Hematopoietic multipotent progenitor cell treated with erythropoietin and hydrocortisone succinate and interleukin-3 and kit ligand, for 6 days (in vitro differentiated cells): ENCODE measurements at regions not wholly inside any gene's neighbourhood (a gene's known extent, or its start where the extent isn't known, plus 50 kb on each side); places are given as distances from the start of the nearest gene placed in this dataset.
A peak's percentile ranks its signal among the peaks of the same experiment; 100 is the strongest.
"Not testable (repeated sequence)": the region's sequence is repeated elsewhere in the genome, so short reads cannot be mapped to it uniquely, and the experiment has no call there.

Source experiments
- DNase-seq: peaks from one replicate; pipeline ENCODE4 v3.0.0-alpha.2; 2015

- not testable (repeated sequence) for DNase-seq
Measured at GRCh38 chr12:31162896-31163560, 89.4 kb downstream of the DDX11 start.

DNA sequence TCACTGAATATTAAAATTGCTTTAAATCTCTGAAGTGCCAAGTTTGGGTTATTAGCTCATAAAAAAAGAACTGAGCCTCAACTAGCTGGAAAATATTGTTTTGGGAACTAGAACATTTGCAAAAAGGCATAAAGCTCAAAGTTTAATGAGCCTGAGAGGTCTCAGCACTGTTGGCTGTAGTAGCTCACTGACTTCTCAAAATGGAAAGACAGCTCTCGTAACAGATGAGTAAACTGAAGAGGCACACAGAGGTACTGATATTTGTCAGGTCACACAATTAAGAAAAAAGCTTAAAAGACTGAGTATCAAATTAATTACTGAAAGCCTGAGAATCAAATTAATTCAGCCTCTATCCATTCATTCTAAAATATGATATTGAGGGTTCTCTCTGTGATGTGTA is 100.6 kb downstream of the DDX11 start:
- DNase-seq = not testable (repeated sequence)

GRCh38 chr12:31177514-31177913 is 103.9 kb downstream of the DDX11 start:
- DNase-seq = not testable (repeated sequence)

DNA sequence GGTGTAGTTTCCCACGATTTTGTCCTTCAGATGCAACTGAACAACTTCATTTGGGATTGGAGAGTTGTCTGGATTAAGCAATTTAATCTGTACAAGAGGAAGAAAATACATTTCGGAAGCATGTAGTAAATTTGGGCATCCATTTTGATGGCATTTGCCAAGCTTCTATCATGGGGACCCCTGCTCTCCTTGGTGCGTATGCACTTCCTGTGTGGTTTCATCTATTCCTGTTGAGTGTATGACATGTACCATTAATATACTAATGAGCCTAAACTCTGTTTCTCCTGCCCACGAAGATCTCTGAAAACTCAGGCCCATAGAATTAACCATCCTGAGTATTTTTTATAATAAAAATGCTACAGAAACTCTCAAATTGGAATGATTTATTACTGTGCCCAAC is 105.2 kb downstream of the DDX11 start:
- not testable (repeated sequence) for DNase-seq

DNA sequence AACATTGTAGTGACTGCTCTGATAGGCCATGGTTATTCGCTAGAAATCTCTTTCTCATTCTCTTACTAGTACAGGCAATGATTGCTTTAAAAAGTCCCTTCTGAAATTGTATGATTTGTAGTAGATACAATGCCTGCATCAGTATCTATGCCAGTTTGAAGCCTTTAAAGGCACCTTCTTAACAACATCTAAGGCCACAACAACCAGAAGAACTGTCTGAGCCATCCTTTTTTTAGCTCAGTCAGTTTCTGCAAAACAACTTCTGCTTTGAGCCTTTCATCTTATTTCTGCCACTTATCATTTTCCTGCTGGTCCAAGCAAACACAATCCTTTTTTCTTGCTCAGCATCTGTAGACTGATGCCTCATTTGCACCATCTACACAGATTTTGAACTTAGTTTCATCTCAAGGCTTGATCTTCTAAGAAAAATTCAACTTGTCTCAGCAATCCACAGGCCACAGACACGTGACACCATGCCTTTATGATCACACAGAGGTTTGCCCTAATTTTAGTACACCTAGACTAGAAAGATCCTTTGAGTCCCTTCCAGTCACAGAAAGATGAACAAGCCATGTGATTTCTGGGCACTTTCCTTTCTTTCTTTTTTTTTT is 106.1 kb downstream of the DDX11 start:
- DNase-seq = not testable (repeated sequence)

DNA sequence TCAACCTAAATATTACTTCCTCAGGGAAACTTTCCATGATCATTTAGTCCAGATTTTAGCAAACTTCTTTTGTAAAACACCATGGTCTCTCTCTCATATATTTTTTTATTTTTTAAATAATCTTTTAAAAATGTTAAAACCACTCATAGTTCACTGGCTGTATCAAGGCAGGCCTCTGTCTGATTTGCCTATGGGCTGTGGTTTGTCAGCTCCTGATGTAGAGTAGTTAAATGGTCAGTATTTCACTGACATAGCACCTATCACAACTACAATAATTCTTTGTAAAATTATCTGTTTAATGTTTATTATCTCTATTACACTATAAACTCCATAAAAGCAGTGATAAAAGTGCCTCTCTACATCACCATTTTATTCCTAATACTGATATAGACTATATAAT is 108.9 kb downstream of the DDX11 start:
- DNase-seq = not testable (repeated sequence)

- DNase-seq = not testable (repeated sequence)
Measured at GRCh38 chr12:31183107-31183506, 109.4 kb downstream of the DDX11 start.

- DNase-seq = not testable (repeated sequence)
Measured at GRCh38 chr12:31183899-31184298, 110.2 kb downstream of the DDX11 start.

- not testable (repeated sequence) for DNase-seq
Measured at GRCh38 chr12:31184667-31185066, 111.0 kb downstream of the DDX11 start.

DNA sequence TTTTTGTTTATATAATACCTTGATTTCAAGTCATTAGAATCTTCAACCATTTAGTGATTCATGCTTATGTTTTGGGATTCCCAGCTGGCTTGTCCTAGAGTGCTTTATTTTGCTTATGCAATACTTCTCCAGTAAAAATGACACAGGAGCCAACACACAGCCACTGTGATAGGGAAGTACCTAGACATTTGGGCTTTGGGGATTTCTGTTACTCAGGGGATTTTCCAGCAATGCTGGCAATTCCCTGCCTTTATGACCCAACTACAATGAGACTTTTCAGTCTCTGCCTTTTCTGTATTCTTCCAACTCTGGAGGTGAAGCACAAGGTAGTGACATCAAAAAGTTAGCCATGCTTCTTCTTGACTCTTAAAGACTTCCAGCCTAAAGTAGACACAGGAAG is 119.0 kb downstream of the DDX11 start:
- not testable (repeated sequence) for DNase-seq

DNA sequence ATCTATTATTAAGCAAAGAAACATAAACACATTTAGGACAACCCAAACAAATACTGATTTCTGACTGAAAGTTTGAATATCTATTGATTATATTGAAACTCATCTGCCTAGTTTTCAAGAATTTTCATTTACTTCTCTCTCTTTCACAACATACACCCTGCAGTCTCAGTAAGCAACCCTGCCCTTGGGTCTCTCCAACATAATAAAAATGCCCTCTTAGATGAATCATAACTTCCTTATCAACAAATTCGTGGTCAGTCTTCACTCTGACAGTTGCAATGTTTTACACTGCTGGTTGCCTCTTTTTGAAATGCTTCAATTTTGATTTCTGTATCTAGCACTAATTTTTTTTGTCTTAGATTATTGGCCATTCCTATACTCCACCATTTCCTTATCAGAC is 122.0 kb downstream of the DDX11 start:
- peak; percentile 11 for DNase-seq

DNA sequence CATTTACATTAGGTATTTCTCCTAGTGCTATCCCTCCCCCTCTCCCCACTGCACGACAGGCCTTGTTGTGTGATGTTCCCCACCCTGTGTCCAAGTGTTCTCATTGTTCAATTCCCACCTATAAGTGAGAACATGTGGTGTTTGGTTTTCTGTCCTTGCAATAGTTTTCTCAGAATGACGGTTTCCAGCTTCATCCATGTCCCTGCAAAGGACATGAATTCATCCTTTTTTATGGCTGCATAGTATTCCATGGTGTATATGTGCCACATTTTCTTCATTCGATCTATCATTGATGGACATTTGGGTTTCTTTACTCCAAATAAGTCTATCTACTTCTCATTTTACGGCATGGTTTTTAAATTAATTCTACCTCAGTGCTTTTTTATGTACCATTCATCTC is 125.8 kb downstream of the DDX11 start:
- not testable (repeated sequence) for DNase-seq

DNA sequence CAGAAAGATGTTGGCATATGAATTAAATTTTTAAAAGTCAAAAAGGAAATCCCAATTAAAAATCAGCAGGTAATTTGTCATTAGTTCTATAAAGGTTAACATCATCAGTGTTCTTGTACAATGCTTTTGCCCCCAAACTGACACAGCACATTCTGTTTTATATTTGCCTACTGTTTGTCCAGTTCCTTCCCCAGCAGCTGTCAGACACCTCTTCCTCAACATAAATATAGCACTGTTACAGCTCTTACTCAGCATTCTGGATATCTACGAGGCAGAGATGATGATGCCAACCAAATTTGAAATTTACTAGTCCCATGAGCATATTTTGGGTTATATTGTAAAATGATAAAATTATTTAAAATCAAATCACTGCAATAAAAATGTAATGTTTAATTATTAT is 124.6 kb downstream of the SINHCAF start:
- no peak for DNase-seq

DNA sequence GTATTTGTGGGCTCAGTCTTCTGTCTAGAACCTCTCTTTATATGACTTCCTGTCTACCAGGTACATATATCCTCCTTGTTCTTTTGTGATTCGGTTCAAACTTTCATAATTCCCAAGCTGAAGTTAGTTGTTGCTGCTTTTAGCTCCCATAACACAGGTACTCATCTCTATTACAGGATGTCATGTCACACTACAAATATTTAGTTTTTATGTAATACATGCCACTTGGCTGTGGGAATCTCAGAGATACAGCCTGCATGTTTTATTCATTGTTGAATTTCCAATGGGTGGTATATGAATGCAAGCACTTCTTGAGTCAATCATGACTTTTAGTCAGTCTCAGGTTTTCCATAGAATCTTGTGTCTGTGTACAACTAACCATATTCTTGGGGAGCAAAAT is 122.7 kb downstream of the SINHCAF start:
- no peak for DNase-seq

GRCh38 chr12:31205054-31205453 is 120.9 kb downstream of the SINHCAF start:
- DNase-seq = no peak

DNA sequence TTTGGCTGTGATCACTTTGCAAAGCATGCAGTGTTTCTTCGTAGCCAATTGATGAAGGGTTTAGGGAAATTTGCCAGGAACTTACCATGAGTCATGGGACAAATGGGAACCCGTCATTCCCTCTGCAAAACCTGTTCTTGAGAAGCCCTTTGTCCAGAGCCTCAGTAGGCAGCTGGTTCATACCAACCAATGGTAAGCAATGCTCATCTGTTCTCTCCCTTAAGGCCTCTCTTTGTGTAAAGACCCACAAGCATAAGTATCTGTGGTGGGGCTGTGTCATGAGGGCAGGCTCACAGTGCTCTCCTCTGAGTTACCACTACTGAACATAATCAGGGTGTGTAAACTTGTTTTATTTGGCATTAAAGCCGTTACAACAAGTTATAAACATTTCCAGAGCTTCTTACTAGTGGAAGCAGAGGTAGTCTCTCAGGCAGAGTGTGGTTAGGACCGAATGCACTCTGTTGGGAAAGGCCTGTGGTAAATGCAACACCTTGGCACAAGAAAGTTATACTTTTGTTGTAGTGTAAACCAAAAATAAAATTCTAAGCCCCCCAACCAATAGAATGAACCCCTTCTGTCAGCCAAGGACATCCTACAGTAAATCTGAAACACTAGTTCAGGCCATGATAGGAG is 119.8 kb downstream of the SINHCAF start:
- DNase-seq = no peak

DNA sequence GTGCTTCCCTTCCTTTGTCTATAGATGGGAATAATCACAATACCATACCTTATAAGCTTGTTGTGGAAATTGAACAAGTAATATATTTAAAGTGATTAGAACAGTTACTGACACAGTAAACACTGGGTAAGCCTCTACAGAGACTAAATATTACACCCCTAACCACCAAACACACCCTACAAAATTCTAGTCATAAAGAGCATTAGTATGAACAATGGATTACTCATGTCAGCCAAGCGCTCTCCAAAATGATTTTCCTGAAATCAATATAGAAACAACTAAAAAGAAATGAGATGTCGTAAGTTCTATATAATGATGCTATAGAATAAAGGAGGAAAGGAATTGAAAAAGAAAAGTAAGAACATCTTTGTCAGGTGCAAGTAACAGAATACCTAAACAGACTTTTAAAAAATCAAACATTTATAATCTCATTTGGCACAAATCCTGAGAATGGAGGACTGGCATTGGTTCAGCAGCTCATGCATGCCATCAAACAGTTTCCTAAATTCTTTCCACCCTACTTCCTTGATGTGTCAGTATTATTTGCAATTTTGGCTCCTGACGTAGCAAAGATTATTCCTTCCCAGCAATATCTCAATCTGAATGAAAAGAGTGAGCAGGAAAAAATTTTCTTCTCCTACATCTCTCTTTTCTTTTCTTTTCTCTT is 118.0 kb downstream of the SINHCAF start:
- DNase-seq = no peak

DNA sequence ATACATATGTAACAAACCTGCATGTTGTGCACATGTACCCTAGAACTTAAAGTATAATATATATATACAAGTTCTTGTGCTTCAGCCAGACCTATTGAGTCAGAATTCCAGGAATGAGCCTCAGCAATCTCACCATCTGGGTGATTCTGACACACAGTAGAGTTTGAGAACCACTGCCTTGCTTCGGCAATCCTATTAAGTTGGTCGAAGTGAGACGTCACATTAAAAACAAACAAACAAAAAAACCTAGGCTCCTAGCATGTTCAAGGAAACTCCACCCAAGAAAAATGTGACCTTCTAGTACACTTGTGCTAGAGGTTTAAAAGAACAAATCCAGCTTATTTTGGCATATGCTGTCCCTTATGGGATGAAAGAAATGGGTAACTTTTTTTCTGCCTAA is 115.8 kb downstream of the SINHCAF start:
- DNase-seq = no peak

GRCh38 chr12:31210541-31210940 is 115.4 kb downstream of the SINHCAF start:
- no peak for DNase-seq

DNA sequence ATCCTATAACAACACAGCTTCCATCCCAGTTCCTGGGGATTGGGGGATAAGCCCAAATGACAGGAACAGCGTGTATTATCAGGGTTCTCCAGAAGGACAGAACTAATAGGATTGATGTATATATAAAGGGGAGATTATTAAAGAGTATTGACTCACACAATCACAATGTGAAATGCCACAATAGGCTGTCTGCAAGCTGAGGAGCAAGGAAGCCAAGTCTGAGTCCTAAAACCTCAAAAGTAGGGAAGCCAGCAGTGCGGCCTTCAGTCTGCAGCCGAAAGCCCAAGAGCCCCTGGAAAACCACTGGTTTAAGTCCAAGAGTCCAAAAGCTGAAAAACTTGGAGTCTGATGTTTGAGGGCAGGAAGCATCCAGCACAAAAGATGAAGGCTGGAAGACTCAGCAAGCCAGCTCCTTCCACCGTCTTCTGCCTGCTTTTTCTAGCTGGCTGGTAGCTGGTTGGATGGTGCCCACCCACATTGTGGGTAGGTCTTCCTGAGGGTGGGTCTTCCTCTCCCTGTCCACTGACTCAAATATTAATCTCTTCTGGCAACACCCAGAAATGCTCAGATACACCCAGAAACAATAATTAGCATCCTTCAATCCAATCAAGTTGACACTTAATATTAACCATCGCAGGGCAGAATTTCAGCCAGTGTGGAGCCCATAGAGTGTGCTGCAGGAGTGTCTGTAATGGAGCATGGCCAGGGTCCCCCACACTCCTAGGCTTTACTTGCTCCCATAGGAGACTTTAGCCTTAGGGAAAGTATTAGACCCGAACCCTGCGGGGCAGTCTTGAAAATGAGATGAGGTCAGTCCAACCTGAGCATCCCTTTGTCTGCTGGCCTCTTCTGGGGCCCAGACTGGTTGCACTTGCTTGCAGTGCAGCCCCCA is 111.1 kb downstream of the SINHCAF start:
- DNase-seq = no peak

GRCh38 chr12:31215518-31216232 is 110.3 kb downstream of the SINHCAF start:
- no peak for DNase-seq

- DNase-seq = no peak
Measured at GRCh38 chr12:31216479-31216878, 109.5 kb downstream of the SINHCAF start.
